ENCODE measurements at regions not wholly inside any gene's neighbourhood (a gene's known extent, or its start where the extent isn't known, plus 50 kb on each side); places are given as distances from the start of the nearest gene placed in this dataset.
"Not testable (repeated sequence)": the region's sequence is repeated elsewhere in the genome, so short reads cannot be mapped to it uniquely, and the experiment has no call there.

GRCh38 chr12:90250766-90251165, 542.1 kb upstream of the ATP2B1 start:
- no peak for DNase-seq

GRCh38 chr12:90250042-90250441, 541.4 kb upstream of the ATP2B1 start:
- no peak for DNase-seq

DNA sequence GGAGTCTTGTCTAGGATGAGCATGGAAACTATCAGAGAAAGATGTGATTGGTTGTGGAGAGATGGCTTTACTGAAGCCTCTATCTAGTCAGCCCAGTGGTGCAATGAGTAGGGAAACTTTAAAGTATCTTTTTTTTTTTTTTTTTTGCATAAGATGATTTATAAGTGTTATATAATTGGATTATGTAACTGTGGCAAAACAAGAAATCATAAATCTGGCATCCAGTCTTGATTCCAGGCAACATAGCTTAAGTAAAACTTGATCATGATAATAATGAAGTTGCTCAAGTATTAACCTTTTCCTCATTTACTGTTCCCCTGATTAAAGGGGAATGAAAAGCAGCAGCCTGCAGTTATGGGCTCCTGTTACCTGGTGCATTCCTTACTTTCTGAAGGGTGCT, 538.0 kb upstream of the ATP2B1 start:
- DNase-seq, result no peak

GRCh38 chr12:90245391-90245790, 536.8 kb upstream of the ATP2B1 start:
- no peak for DNase-seq

DNA sequence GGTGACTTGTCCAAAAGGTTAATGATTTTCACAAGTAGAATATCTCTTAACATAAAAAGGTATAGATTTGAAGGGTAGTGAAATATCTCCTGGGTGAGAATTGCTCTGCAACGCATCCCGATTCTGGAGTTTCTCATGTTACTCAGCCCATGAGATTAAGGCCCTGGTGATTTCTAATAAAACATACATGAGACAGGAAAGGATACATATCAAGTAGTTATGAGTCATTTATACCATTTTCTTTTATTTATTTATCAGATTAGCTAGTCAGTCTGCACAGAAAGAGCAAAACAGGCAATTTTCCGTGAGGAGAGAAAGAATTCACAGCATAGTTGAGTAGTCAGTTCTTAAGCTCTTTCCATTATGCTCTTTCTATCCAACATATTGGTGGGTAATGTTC, 535.6 kb upstream of the ATP2B1 start:
- DNase-seq, result no peak

DNA sequence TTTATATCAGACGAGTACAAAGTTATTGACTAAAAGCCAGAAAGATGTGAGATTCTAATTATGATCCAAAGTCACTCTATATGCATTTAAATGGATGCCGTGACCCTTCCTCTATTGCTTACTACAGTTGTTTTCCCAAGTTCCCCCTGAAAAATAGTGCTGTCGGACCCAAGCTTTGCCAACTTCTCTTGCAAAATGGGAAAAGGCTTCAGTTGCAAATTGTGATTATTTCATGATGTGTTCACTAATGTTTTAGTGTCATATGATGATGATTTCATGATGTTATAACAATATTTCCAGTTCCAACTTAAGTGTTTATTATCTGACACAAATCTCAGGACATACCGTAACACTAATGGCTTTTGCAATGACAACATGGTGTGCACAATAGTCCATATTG, 534.6 kb upstream of the ATP2B1 start:
- DNase-seq, result no peak

- DNase-seq, result no peak
Observed at GRCh38 chr12:90239732-90240260, 531.2 kb upstream of the ATP2B1 start.

DNA sequence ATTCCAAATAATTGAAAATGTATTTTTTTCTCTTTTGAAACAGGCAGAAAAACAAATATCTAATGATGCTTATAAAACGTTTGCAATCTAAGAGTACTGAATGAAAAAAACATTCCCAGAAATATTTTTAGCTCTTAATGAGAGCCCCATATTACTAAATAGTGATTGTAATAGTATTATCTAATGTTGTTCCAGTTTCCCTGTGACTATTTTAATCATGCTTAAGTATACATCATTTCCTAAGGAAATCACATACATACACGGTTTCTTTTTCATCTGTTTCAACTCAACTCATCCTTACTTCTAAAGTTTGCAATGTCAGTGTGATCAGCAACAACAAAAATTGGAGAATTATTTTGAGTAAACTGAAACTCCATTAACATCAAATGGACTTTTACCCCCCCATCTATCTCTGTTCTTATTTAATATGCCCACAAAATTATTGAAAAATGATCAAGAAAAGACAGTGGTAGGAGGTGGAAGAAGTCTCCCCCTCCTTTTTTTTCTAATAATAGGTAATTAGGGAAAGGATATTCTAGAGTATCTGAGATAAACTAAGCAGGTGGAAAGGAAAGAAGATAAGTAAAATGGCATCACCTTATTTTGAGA, 530.1 kb upstream of the ATP2B1 start:
- no peak for DNase-seq

GRCh38 chr12:90237841-90238240, 529.2 kb upstream of the ATP2B1 start:
- no peak for DNase-seq

GRCh38 chr12:90235642-90236041, 527.0 kb upstream of the ATP2B1 start:
- DNase-seq, result no peak

- DNase-seq, result no peak
Observed at GRCh38 chr12:90234472-90234871, 525.8 kb upstream of the ATP2B1 start.

GRCh38 chr12:90233168-90234100, 524.8 kb upstream of the ATP2B1 start:
- DNase-seq, result no peak

- DNase-seq, result no peak
Observed at GRCh38 chr12:90229407-90230170, 521.0 kb upstream of the ATP2B1 start.

DNA sequence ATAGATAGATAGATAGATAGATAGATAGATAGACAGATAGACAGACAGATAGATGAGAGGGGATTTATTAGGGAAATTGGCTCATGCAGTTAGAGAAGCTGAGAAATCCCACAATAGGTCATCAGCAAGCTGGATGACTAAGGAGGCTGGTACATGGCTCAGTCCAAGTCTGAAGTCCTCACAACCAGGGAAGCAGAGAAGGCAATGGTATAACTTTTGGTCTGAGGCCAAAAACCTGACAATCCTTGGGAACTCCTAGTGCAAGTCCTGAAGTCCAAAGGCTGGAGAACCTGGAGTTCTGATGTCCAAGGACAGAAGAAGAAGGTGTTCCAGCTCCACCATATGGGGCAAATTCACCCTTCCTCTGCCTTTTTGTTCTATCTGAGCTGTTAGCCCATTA, 517.6 kb upstream of the ATP2B1 start:
- no peak for DNase-seq

GRCh38 chr12:90216815-90217214, 508.2 kb upstream of the ATP2B1 start:
- no peak for DNase-seq

GRCh38 chr12:90216020-90216552, 507.4 kb upstream of the ATP2B1 start:
- no peak for DNase-seq

DNA sequence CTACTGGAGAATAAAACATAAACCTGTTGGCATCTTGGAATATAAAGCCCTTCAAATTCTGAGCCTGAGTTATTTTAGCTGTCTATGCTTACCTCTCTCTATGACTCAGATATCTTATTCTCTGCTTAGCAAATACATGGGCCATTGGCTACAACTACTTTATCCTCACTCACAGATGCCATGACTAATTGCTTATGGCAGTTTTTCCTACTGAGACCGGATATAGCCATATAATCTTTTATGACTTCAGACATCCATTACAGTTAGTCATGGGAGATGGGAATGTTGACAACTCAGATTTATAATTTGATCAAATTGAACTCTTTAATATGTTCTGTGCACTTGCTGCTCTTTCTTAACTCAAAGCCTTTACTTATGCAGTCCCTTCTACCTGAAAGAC, 502.4 kb upstream of the ATP2B1 start:
- no peak for DNase-seq

DNA sequence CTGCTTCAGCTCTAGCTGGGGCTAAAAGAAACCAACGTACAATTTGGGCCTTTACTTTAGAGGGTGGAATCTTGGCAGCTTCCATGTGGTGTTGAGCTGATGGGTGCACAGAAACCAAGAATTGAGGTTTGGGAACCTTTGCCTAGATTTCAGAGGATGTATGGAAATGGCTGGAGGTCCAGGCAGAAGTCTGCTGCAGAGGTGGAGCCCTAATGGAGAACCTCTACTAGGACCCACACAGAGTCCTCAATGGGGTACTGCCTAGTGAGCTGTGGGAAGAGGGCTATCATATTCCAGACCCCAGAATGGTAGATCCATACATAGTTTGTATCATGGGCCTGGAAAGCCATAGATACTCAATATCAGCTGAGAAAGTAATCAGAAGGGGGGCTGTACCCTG, 500.4 kb upstream of the ATP2B1 start:
- no peak for DNase-seq

- not testable (repeated sequence) for DNase-seq
Observed at GRCh38 chr12:90208379-90208778, 499.7 kb upstream of the ATP2B1 start.

GRCh38 chr12:90207799-90208198, 499.2 kb upstream of the ATP2B1 start:
- DNase-seq, result no peak

DNA sequence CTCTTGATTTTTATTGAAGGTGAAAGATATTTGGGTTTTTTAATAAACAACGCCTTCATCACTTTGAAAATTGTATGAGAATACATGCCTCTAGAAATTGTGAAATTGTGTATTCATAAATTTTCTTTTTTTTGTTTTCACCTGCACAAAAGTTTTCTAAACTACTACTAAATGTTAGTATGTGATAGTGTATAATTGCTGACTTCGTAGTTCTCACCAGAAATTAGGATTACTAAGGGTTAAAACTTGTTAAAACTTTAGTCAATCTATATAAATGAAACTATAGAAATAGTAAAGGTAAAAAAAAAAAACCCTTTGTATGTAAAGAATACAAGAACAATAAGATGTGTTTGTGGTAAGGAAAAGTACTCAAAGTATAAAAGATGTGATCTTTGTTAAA, 496.5 kb upstream of the ATP2B1 start:
- no peak for DNase-seq

GRCh38 chr12:90203556-90203955, 494.9 kb upstream of the ATP2B1 start:
- no peak for DNase-seq

GRCh38 chr12:90199006-90199405, 490.4 kb upstream of the ATP2B1 start:
- no peak for DNase-seq

Measured in NCI-H345 (cell line).